ENCODE measurements at regions not wholly inside any gene's neighbourhood (a gene's known extent, or its start where the extent isn't known, plus 50 kb on each side); places are given as distances from the start of the nearest gene placed in this dataset.
"Not testable (repeated sequence)": the region's sequence is repeated elsewhere in the genome, so short reads cannot be mapped to it uniquely, and the experiment has no call there.

DNA sequence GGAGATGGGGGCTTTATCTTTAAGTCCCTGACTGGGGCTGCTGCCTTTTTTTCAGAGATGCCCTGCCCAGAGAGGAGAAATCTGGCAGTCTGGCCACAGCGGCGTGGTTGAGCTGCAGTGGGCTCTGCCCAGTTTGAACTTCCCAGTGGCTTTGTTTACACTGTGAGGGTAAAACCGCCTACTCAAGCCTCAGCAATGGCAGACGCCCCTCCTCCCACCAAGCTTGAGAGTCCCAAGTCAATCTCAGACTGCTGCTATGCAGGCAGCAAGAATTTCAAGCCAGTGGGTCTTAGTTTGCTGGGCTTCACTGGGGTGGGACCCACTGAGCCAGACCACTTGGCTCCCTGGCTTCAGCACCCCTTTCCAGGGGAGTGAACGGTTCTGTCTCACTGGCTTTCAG is 76.4 kb upstream of the DNAJC1 start:
- TF ChIP-seq, protein P1, sequence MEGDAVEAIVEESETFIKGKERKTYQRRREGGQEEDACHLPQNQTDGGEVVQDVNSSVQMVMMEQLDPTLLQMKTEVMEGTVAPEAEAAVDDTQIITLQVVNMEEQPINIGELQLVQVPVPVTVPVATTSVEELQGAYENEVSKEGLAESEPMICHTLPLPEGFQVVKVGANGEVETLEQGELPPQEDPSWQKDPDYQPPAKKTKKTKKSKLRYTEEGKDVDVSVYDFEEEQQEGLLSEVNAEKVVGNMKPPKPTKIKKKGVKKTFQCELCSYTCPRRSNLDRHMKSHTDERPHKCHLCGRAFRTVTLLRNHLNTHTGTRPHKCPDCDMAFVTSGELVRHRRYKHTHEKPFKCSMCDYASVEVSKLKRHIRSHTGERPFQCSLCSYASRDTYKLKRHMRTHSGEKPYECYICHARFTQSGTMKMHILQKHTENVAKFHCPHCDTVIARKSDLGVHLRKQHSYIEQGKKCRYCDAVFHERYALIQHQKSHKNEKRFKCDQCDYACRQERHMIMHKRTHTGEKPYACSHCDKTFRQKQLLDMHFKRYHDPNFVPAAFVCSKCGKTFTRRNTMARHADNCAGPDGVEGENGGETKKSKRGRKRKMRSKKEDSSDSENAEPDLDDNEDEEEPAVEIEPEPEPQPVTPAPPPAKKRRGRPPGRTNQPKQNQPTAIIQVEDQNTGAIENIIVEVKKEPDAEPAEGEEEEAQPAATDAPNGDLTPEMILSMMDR (IDR thresholded peaks at IDR 0.05): not testable (repeated sequence)
- not testable (repeated sequence) for TF ChIP-seq POLR2A, EP300 (IDR thresholded peaks at IDR 0.05)

All from ovary (tissue), 3 donors.